Skeletal muscle satellite cell (primary cell): ENCODE measurements at regions not wholly inside any gene's neighbourhood (a gene's known extent, or its start where the extent isn't known, plus 50 kb on each side); places are given as distances from the start of the nearest gene placed in this dataset.

Source experiments
- H3K27me3 ChIP-seq: 2 replicates; pipeline ENCODE4 v1.7.0; 2013; ENCODE audit warnings: low read length; ENCODE audit not compliant: control insufficient read depth, insufficient read depth
- H3K36me3 ChIP-seq: 2 replicates; pipeline ENCODE4 v1.7.0; 2013; ENCODE audit warnings: mild to moderate bottlenecking, control low read depth, low read length; ENCODE audit not compliant: insufficient read depth
- H3K4me1 ChIP-seq: 2 replicates; pipeline ENCODE4 v1.7.0; 2013; ENCODE audit warnings: low read length; ENCODE audit not compliant: control insufficient read depth, insufficient read depth
- H3K4me2 ChIP-seq: 2 replicates; pipeline ENCODE4 v1.7.0; 2013; ENCODE audit warnings: mild to moderate bottlenecking, low read length
- H3K4me3 ChIP-seq: 2 replicates; pipeline ENCODE4 v1.7.0; 2013; ENCODE audit warnings: low read length
- H3K9ac ChIP-seq: 2 replicates; pipeline ENCODE4 v1.7.0; 2013; ENCODE audit warnings: mild to moderate bottlenecking, low read depth, low read length, moderate library complexity
- H3K9me3 ChIP-seq: replicated peaks from 2 replicates; pipeline ENCODE4 v1.7.0; 2013; ENCODE audit warnings: mild to moderate bottlenecking, control low read depth, low read length

GRCh38 chr20:39464238-39464637 is 502.1 kb downstream of the DHX35 start:
- Histone ChIP-seq H3K27me3 (no peaks in the 10 kb centered on the region), H3K9me3 (no peaks in the 10 kb centered on the region), H3K36me3 (no peaks in the 10 kb centered on the region), H3K4me1 (no peaks in the 10 kb centered on the region), H3K4me2 (no peak overlapping the region), H3K9ac (no peak overlapping the region), H3K4me3 (no peak overlapping the region)

- Histone ChIP-seq H3K9ac (no peak overlapping the region), H3K4me2 (no peak overlapping the region), H3K4me1 (no peaks in the 10 kb centered on the region), H3K36me3 (no peaks in the 10 kb centered on the region), H3K9me3 (no peaks in the 10 kb centered on the region), H3K4me3 (no peak overlapping the region), H3K27me3 (no peaks in the 10 kb centered on the region)
Measured at GRCh38 chr20:39462416-39462945, 500.3 kb downstream of the DHX35 start.

- Histone ChIP-seq H3K4me3 (no peak overlapping the region), H3K36me3 (no peaks in the 10 kb centered on the region), H3K4me1 (no peaks in the 10 kb centered on the region), H3K9ac (no peak overlapping the region), H3K27me3 (no peaks in the 10 kb centered on the region), H3K4me2 (no peak overlapping the region), H3K9me3 (no peaks in the 10 kb centered on the region)
Measured at GRCh38 chr20:39458452-39458851, 496.3 kb downstream of the DHX35 start.

GRCh38 chr20:39453890-39454289 is 491.7 kb downstream of the DHX35 start:
- Histone ChIP-seq H3K4me2 (no peak overlapping the region), H3K4me3 (no peak overlapping the region), H3K9me3 (no peaks in the 10 kb centered on the region), H3K27me3 (no peaks in the 10 kb centered on the region), H3K36me3 (no peaks in the 10 kb centered on the region), H3K9ac (no peak overlapping the region), H3K4me1 (no peaks in the 10 kb centered on the region)

DNA sequence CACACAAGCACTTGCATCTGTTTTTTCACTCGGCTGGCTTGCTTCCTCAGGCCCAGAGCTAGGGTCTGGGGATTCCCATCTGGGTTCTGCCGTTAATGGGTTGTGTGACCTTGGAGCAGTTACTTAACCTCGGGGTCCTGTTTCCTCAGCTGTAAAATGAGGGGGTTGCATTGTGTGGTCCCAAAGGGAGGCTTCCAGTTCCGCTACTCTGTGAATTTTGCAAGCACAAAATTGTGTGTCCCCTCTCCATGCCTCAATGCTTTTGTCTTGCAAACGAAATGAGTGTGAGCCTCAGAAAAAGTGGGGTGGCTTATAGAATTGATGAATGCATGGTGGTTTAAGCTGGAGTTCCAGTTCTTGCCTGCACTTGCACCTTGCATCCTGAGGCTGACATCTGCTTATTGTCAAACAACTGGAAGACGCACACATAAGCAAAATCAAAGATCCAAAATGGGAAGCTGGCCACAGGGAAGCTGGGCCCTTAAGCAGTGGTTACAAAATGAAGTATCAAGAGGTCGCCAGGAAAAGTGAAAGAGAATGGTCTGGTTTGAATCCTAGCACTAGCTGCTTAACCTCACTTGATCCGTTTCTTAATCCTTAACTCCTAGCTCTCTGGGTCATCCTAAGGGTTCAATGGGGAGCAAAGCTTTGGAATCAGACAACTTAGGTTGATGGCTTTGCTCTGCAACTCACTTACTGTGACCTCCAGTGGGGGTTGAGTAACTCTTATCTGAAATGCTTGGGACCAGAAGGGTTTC is 490.6 kb downstream of the DHX35 start:
- Histone ChIP-seq H3K9me3 (no peaks in the 10 kb centered on the region), H3K9ac (no peak overlapping the region), H3K4me3 (no peak overlapping the region), H3K4me2 (no peak overlapping the region), H3K4me1 (no peaks in the 10 kb centered on the region), H3K27me3 (no peaks in the 10 kb centered on the region), H3K36me3 (no peaks in the 10 kb centered on the region)

DNA sequence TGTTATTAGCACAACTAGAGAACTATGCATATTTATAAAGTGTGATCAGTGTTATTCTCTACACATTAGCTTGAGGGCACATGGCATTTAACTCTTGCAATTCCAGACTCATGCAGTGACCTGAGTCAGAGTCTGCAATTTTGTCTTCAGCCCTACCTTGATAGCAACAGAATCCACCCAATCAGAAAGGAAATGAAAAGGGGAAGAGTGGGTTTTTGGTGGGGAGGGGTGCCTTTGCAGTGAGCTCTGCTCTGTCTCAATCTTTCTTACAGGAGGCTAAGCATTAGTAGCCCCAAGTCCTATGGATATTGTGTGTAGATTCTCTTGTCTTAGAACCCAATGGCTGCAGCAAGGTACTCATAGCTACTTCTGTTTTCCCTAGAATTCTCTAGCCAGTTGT is 489.2 kb downstream of the DHX35 start:
- no peaks in the 10 kb centered on the region for H3K36me3 ChIP-seq

DNA sequence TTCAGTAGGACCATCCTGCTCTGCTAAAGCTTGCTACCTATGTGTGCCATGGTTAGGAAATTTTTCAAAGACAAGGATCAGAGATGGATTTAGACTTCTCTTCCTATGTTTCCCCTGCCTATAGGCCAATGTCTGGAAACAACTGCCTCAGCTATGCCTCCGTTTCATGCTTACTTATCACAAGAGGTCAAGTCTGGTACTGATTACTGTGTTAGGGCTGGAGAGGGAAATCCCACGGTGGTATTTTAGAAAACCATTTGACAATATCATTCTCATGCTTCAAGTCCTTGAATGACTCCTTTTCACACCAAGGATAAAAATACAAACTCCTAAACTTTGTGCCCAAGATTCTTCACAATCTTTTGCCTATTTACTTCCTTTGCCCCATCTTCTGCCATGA is 484.3 kb downstream of the DHX35 start:
- no peak overlapping the region for H3K9ac ChIP-seq
- H3K4me1 ChIP-seq, result no peaks in the 10 kb centered on the region
- H3K4me2 ChIP-seq, result no peak overlapping the region
- no peaks in the 10 kb centered on the region for H3K27me3 ChIP-seq
- H3K9me3 ChIP-seq, result no peaks in the 10 kb centered on the region
- H3K4me3 ChIP-seq, result no peak overlapping the region
- no peaks in the 10 kb centered on the region for H3K36me3 ChIP-seq

More for the DNA sequence above, 489.2 kb downstream of the DHX35 start:
- Histone ChIP-seq H3K9ac (no peak overlapping the region), H3K9me3 (no peaks in the 10 kb centered on the region), H3K4me2 (no peak overlapping the region), H3K4me3 (no peak overlapping the region), H3K27me3 (no peaks in the 10 kb centered on the region), H3K4me1 (no peaks in the 10 kb centered on the region)

GRCh38 chr20:39445095-39445494 is 483.0 kb downstream of the DHX35 start:
- Histone ChIP-seq H3K4me1 (no peaks in the 10 kb centered on the region), H3K9me3 (no peaks in the 10 kb centered on the region), H3K9ac (no peak overlapping the region), H3K4me2 (no peak overlapping the region), H3K36me3 (no peaks in the 10 kb centered on the region), H3K4me3 (no peak overlapping the region), H3K27me3 (no peaks in the 10 kb centered on the region)

GRCh38 chr20:39433466-39433865 is 471.3 kb downstream of the DHX35 start:
- Histone ChIP-seq H3K27me3 (no peaks in the 10 kb centered on the region), H3K9ac (no peak overlapping the region), H3K9me3 (no peaks in the 10 kb centered on the region), H3K4me3 (no peak overlapping the region), H3K36me3 (no peaks in the 10 kb centered on the region), H3K4me2 (no peak overlapping the region), H3K4me1 (no peaks in the 10 kb centered on the region)

DNA sequence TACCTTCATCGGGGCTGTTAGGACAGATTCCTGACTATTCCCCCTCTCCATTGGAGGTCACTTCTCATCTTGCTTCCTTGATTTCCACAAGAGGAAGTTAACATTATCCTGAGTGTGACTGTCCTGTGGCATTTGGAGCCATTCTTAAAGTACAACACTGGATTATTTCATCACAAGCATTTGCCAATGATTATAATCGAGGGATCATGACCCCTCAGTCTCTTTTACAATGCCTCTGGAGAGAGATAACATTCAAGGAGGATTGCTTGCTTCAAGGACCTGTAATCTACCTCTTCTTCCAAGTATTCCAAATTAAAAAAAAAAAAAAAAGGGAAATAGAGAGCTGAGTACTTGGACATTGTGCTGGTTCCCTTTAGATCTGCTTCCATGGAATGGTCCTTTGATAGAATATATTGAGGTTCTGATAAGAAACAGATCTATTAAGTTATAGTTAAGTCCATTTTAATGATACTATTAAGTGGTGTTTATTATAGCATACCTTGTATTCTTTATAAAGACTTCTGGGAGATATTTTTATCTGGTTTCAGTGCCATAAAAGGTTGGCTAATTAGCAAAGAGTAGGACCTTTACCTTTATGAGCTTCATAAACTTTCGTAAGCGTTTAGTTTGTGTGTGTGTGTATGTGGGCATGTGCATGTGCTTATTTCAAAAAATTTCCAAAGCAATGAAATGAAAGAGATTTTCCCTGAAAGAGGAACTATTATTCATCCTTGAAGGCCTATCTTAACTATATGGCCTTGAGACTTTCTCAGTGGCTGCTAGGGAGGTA is 469.1 kb downstream of the DHX35 start:
- Histone ChIP-seq H3K27me3 (no peaks in the 10 kb centered on the region), H3K4me3 (no peak overlapping the region), H3K36me3 (no peaks in the 10 kb centered on the region), H3K9me3 (no peaks in the 10 kb centered on the region), H3K4me2 (no peak overlapping the region), H3K4me1 (no peaks in the 10 kb centered on the region), H3K9ac (no peak overlapping the region)

DNA sequence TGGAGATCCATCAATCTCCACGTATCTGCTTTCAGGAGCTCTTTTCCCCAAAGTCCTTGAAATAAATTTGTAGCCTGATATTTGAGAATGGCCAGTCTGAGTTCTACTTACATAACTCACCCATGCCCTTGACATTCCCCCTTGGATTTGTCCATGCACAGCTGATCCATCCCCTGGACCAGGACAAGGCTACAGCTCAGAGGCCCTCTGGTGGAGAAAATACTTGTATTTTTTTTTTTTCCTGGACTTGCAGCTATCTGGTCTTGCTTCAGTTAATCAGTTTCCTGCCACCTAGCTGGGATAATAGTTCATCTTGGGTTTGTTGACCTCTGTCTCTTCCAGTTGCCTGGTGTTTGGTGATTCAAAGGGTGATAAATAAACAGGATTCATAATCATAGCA is 467.6 kb downstream of the DHX35 start:
- no peaks in the 10 kb centered on the region for H3K27me3 ChIP-seq
- H3K9ac ChIP-seq, result no peak overlapping the region
- no peaks in the 10 kb centered on the region for H3K4me1 ChIP-seq
- H3K9me3 ChIP-seq, result no peaks in the 10 kb centered on the region
- H3K36me3 ChIP-seq, result no peaks in the 10 kb centered on the region
- no peak overlapping the region for H3K4me2 ChIP-seq
- no peak overlapping the region for H3K4me3 ChIP-seq
